ENCODE measurements at regions not wholly inside any gene's neighbourhood (a gene's known extent, or its start where the extent isn't known, plus 50 kb on each side); places are given as distances from the start of the nearest gene placed in this dataset.

- DNase-seq: no peak
Measured at GRCh38 chr12:25005376-25005775, 56.5 kb upstream of the BCAT1 start.

- DNase-seq: no peak
Measured at GRCh38 chr12:25004447-25004846, 55.5 kb upstream of the BCAT1 start.

GRCh38 chr12:25001311-25001710, 52.4 kb upstream of the BCAT1 start:
- DNase-seq: peak; percentile 83
